ENCODE measurements at regions not wholly inside any gene's neighbourhood (a gene's known extent, or its start where the extent isn't known, plus 50 kb on each side); places are given as distances from the start of the nearest gene placed in this dataset.

- TF ChIP-seq CTCF (conservative IDR thresholded peaks at IDR 0.05; ENCODE audit: low read length): no peak
- no peak for TF ChIP-seq EZH2phosphoT487 (IDR thresholded peaks at IDR 0.05; ENCODE audit: borderline replicate concordance)
Measured at GRCh38 chr3:173289072-173289471, 108.5 kb upstream of the NLGN1 start.
